ENCODE measurements at regions not wholly inside any gene's neighbourhood (a gene's known extent, or its start where the extent isn't known, plus 50 kb on each side); places are given as distances from the start of the nearest gene placed in this dataset.
"Not testable (repeated sequence)": the region's sequence is repeated elsewhere in the genome, so short reads cannot be mapped to it uniquely, and the experiment has no call there.

DNA sequence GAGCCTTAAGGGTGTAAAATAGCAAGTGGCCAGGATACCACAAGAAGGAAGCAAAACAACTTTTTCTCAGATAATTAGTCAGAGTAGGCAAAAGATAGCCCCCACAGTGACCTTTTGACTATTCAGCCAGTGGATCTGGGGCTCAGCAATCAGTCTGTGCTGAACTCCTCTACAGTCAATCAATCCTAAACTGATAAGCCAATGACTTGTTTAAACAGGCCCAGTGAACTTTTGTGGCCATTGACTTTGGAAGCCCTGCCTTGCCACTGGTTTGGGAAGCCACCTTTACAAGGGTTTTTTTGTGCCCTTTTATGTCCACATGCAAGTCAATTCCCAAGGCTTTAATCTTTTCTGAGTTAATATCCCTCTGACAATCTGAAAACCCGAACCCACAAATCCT lies 1565.0 kb upstream of the WWC1 start:
- TF ChIP-seq POLR2A (IDR thresholded peaks at IDR 0.05) (no peak), EP300 (IDR thresholded peaks at IDR 0.05; ENCODE audit: low read depth) (no peak), POLR2AphosphoS5 (IDR thresholded peaks at IDR 0.05) (no peak)
- TF ChIP-seq, protein P1, sequence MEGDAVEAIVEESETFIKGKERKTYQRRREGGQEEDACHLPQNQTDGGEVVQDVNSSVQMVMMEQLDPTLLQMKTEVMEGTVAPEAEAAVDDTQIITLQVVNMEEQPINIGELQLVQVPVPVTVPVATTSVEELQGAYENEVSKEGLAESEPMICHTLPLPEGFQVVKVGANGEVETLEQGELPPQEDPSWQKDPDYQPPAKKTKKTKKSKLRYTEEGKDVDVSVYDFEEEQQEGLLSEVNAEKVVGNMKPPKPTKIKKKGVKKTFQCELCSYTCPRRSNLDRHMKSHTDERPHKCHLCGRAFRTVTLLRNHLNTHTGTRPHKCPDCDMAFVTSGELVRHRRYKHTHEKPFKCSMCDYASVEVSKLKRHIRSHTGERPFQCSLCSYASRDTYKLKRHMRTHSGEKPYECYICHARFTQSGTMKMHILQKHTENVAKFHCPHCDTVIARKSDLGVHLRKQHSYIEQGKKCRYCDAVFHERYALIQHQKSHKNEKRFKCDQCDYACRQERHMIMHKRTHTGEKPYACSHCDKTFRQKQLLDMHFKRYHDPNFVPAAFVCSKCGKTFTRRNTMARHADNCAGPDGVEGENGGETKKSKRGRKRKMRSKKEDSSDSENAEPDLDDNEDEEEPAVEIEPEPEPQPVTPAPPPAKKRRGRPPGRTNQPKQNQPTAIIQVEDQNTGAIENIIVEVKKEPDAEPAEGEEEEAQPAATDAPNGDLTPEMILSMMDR (IDR thresholded peaks at IDR 0.05), result no peak
- Histone ChIP-seq H3K4me1 (no peaks in the 10 kb centered on the region), H3K4me3 (no peak overlapping the region), H3K36me3 (no peaks in the 10 kb centered on the region), H3K9me3 (no peaks in the 10 kb centered on the region), H3K27ac (no peak overlapping the region), H3K27me3 (no peaks in the 10 kb centered on the region)
- in situ Hi-C loops (cut with MboI; ENCODE audit: low pct_ligation_motif_present in 1 of 4, low pct_unique_long_range_greater_than_20kb in 1 of 4, low sequenced_read_pairs in 3 of 4), result no loop called here
- DNase-seq, result no peak
- intact Hi-C loops (cut with DNase I; ENCODE audit: low total_unique reads), result no loop called here
- 51 to 55% methylated on average over 1 of the region's 1 CpG for WGBS, 2 donors (ENCODE audit: low coverage in 1 of 2)

DNA sequence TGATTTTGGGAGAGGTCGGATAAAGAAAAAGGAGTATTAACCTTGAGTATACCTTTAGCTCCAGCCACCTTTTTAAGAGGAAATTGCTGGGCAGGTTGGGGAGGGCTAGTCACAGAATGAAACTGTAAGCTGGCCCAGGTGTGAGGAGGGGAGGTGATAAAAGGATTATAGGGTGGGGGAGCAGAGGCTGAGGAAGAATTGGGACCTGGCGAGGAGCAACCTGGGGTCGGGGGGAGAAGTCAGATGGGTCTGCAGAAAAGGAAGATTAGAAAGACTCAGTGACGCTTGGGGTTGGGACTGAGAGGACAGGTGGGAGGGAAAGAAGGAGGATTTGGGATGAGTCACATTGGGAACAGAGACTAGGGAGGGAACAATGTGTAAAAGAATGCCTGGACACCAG lies 1548.5 kb upstream of the WWC1 start:
- H3K36me3 ChIP-seq; in situ Hi-C loops (cut with MboI; ENCODE audit: low pct_ligation_motif_present in 1 of 4, low pct_unique_long_range_greater_than_20kb in 1 of 4, low sequenced_read_pairs in 3 of 4); DNase-seq; H3K4me3 ChIP-seq; H3K27ac ChIP-seq; H3K4me1 ChIP-seq; H3K27me3 ChIP-seq; intact Hi-C loops (cut with DNase I; ENCODE audit: low total_unique reads); H3K9me3 ChIP-seq: not testable (repeated sequence)
- 66 to 81% methylated on average over 4 of the region's 4 CpGs for WGBS, 2 donors (ENCODE audit: low coverage in 1 of 2)

DNA sequence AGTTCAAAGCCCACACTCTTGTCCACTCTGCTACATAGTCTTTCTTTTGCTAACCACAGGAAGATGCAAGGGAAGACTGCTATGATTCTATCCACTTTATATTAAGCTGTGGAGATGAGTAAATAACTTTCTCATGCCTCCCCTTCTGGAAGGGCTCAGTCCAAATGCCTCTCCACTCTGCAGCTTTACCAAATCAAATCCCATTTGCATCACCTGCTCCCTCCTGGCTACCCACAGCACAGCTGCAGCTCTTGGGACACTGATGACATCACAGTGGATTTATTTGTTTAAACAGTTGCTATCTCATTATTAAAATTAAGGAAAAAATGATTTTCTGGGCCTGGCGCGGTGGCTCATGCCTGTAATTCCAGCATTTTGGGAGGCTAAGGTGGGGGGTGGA lies 1544.9 kb upstream of the WWC1 start:
- in situ Hi-C loops (cut with MboI; ENCODE audit: low pct_ligation_motif_present in 1 of 4, low pct_unique_long_range_greater_than_20kb in 1 of 4, low sequenced_read_pairs in 3 of 4) (no loop called here), intact Hi-C loops (cut with DNase I; ENCODE audit: low total_unique reads) (no loop called here)
- Histone ChIP-seq H3K4me1 (no peaks in the 10 kb centered on the region), H3K4me3 (no peak overlapping the region), H3K36me3 (no peaks in the 10 kb centered on the region), H3K9me3 (no peaks in the 10 kb centered on the region), H3K27ac (no peak overlapping the region), H3K27me3 (no peaks in the 10 kb centered on the region)
- TF ChIP-seq EP300 (IDR thresholded peaks at IDR 0.05; ENCODE audit: low read depth) (no peak), POLR2A (IDR thresholded peaks at IDR 0.05) (no peak)
- WGBS, 2 donors (ENCODE audit: low coverage in 1 of 2), result 90 to 92% methylated on average over 2 of the region's 2 CpGs
- no peak for DNase-seq

DNA sequence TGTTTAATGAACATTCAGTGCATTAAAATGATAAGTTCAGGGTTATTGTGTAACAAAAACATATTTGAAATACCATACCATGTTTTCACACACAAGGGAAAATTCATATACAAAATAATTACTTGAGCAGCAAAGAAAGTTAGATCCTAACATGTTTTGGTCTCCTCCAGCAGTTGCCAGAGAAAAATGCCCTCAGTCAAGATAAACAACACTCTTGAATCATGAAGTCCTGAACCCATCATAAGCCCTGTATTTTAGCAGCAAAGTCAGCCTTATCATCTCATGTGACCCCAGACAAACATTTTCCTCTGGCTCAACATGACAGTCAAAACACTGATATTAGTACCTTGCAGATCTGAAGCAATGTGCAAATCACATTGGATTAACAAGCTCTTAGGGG lies 1541.1 kb upstream of the WWC1 start:
- Histone ChIP-seq H3K4me3 (no peak overlapping the region), H3K27ac (no peak overlapping the region), H3K4me1 (no peaks in the 10 kb centered on the region), H3K27me3 (no peaks in the 10 kb centered on the region), H3K9me3 (no peaks in the 10 kb centered on the region), H3K36me3 (no peaks in the 10 kb centered on the region)
- intact Hi-C loops (cut with DNase I; ENCODE audit: low total_unique reads) (no loop called here), in situ Hi-C loops (cut with MboI; ENCODE audit: low pct_ligation_motif_present in 1 of 4, low pct_unique_long_range_greater_than_20kb in 1 of 4, low sequenced_read_pairs in 3 of 4) (no loop called here)
- TF ChIP-seq POLR2AphosphoS5 (IDR thresholded peaks at IDR 0.05) (no peak), POLR2A (IDR thresholded peaks at IDR 0.05) (no peak), EP300 (IDR thresholded peaks at IDR 0.05; ENCODE audit: low read depth) (no peak)
- TF ChIP-seq, protein P1 (IDR thresholded peaks at IDR 0.05), result no peak
- no peak for DNase-seq

DNA sequence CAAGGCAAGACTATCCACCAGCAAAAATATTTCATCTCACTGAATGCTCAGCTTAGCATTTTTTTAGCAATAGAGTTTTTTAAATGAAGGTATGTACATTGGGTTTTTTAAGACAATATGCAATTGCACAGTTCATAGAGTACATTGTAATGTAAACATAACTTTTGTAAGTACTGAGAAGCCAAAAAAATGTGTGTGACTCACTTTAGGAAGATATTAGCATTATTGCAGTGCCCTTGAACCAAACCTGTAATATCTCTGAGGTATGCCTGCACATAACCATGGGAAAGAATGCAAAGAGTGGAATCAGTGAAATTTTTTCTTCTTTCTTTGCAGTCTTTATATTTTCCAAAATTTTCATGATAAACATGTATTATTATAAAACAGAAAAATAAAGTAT lies 1533.3 kb upstream of the WWC1 start:
- H3K4me3 ChIP-seq, result no peak overlapping the region
- H3K36me3 ChIP-seq, result no peaks in the 10 kb centered on the region
- in situ Hi-C loops (cut with MboI; ENCODE audit: low pct_ligation_motif_present in 1 of 4, low pct_unique_long_range_greater_than_20kb in 1 of 4, low sequenced_read_pairs in 3 of 4) (no loop called here), intact Hi-C loops (cut with DNase I; ENCODE audit: low total_unique reads) (no loop called here)
- no peak for TF ChIP-seq POLR2A (IDR thresholded peaks at IDR 0.05)
- TF ChIP-seq, protein P1 (IDR thresholded peaks at IDR 0.05), result no peak
- TF ChIP-seq POLR2AphosphoS5 (IDR thresholded peaks at IDR 0.05), result no peak
- TF ChIP-seq EP300 (IDR thresholded peaks at IDR 0.05; ENCODE audit: low read depth), result no peak
- no peaks in the 10 kb centered on the region for H3K27me3 ChIP-seq
- no peaks in the 10 kb centered on the region for H3K9me3 ChIP-seq
- H3K4me1 ChIP-seq, result no peaks in the 10 kb centered on the region
- no peak for DNase-seq
- no peak overlapping the region for H3K27ac ChIP-seq

All from transverse colon (tissue), 4 donors.